HS-5 (cell line): ENCODE measurements at regions not wholly inside any gene's neighbourhood (a gene's known extent, or its start where the extent isn't known, plus 50 kb on each side); places are given as distances from the start of the nearest gene placed in this dataset.
"Not testable (repeated sequence)": the region's sequence is repeated elsewhere in the genome, so short reads cannot be mapped to it uniquely, and the experiment has no call there.

Source experiments
- DNase-seq: peaks from one replicate; pipeline ENCODE4 v3.0.0-alpha.2; 2012; ENCODE audit warnings: low read depth

- DNase-seq, result no peak
These were observed 95.6 kb downstream of the NPIPB11 start for GRCh38 chr16:29310852-29311314.

DNA sequence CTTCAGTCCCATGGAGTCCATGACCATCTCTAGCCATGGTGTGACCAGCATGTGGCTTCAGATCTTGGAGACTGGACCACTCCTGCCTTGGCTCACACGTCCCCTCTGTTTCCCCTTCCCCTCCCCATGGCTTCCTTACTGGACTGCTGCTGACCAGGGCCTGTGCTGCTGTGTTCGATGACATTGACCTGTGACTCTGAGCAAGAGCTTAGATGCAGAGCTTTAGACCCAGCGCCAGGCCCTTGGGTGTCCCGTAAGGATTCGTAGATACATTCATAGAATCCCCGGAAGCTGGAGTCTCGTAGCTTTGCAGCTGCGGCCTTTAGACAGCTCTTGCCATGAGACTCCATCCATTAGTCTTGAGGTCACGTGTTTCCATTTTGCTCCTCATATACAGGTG is 96.3 kb downstream of the NPIPB11 start:
- DNase-seq, result not testable (repeated sequence)

- not testable (repeated sequence) for DNase-seq
These were observed 96.9 kb downstream of the NPIPB11 start for GRCh38 chr16:29309601-29310000.

DNA sequence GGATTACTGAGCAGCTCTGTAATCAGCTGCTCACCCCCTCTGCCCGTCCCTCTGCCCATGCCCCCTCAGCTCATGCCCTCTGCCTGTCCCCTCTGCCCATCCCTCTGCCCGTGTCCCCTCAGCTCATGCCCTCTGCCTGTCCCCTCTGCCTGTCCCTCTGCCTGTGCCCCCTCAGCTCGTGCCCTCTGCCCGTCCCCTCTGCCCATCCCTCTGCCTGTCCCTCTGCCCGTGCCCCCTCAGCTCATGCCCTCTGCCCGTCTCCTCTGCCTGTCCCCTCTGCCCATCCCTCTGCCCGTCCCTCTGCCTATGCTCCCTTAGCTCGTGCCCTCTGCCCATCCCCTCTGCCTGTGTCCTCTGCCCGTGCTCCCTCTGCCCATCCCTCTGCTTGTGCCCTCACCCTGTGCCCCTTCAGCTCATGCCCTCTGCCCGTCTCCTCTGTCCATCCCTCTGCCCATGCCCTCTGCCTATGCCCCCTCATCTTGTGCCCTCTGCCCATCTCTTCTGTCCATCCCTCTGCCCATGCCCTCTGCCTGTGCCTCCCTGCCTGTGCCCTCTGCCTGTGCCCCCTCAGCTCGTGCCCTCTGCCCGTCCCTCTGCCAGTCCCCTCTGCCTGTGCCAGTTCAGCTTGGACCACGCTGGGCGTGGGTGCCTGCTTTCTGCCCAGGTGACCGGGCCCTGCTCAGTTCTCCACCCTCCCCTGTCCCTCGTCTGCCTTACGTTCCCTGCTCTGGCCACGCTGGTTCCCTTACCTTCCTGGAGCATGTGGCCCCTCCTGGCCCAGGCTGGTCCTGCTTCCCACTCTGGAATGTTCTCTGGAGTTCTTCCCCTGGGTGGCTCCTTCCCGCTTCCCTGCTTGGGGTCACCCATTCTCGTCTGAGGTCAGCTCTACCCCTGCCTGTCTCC is 97.6 kb downstream of the NPIPB11 start:
- no peak for DNase-seq

- no peak for DNase-seq
These were observed 98.7 kb downstream of the NPIPB11 start for GRCh38 chr16:29307598-29308507.

DNA sequence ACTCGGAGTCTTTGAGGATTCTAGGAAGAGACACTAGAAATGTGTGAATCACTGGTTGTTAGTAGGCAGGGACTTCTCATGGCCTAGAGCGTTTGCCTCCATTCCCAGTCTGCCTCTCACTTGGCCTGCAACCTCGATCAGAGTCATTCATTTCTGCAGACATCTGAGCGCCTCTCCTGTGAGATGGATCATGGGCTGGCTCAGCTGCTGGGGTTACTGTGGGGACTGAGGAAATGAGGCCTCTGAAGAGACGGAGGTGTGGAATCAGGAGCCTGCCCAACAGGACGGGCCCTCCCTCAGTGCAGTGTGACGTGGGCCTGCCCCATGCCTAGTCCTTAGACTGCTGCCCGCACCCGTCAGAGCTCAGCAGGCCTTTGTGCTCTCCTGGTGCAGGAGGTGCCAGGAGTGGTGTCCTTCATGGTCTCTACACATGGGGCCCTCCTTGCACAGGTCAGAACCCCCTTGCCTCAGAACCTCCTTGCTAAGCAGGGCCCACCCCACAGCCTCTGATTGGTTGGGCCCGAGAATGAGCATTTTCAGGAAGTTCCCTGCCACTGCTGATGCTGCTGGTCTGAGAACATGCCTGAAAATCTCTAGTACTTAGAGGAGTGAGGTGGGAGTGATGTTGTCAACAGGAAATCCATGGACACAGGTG is 99.4 kb downstream of the NPIPB11 start:
- no peak for DNase-seq

DNA sequence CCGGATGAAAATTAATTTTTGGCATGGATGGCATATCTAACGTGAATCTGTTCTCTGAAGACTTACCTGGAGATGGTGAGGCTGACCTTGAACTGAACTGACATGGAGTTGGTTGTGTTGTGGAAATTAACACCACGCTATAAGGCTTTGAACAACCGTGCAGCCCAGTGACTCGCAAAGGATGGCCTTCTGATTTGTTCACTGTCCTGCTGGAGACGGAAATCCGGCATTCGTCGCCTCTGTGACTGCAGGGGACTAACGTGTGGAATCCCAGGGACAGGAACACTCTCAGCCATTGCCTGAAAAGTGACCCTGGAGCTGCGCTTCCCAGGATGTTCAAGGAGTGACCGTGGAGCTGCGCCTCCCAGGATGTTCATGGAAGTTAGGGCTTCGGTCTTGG is 100.3 kb downstream of the NPIPB11 start:
- no peak for DNase-seq

DNA sequence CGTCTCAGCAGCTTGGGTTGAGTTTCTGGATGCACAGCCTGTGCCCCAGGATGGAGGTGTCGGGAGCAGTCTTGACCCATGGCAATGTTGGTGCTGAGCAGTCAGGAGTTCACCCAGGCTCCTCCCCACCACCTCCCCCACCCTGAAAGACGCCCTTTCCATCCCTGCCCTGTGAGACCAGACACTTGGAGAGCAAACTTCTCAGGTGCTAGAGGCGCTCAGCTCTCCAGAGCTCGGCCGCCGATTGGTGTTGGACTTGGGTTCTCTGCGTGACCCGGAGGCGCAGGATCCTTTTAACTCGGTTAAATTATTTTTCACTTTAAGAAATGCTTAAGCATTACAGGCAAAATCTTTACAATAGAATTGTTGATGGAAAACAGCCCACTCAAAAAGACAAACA is 101.5 kb downstream of the NPIPB11 start:
- DNase-seq, result not testable (repeated sequence)

DNA sequence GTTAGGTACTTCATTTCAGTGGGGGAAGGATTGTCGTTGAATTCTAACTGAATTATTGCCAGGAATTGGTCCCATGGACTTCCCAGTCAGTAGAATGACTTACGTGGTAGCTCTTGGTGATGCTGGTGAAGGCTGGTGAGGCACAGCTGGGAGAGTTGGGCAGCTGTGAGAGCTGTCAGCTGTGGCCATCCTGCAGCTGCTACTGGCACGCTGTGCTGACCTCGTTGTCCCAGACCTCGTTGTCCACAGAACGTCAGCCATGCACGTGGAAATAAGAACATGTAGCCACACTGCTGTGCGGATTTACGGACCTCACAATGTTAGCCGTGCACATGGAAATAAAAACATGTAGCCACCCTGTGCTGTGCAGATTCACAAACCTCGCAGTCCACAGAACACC is 102.3 kb downstream of the NPIPB11 start:
- DNase-seq, result no peak

DNA sequence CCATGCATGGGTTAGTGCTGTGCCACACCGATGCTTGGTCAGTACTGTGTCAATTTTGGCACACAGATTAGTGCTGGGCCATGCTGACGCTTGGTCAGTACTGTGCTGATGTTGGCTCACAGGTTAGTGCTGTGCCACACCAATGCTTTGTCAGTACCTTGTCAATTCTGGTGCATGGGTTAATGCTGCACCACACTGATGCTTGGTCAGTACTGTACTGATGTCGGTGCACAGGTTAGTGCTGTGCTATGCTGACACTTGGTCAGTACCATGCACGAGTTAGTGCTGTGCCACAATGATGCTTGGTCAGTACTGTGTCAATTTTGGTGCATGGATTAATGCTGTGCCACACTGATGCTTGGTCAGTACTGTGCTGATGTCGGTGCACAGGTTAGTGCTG is 103.0 kb downstream of the NPIPB11 start:
- DNase-seq, result no peak

DNA sequence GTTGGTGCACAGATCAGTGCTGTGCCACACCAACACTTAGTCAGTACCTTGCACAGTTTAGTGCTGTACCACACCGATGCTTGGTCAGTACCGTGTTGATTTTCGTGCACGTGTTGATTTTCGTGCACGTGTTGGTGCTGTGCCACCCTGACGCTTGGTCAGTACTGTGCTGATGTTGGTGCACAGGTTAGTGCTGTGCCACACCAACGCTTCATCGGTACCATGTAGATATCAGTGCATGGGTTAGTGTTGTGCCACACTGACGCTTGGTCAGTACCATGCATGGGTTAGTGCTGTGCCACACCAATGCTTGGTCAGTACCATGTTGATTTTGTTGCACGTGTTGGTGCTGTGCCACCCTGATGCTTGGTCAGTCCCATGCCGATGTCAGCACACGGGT is 103.5 kb downstream of the NPIPB11 start:
- no peak for DNase-seq

DNA sequence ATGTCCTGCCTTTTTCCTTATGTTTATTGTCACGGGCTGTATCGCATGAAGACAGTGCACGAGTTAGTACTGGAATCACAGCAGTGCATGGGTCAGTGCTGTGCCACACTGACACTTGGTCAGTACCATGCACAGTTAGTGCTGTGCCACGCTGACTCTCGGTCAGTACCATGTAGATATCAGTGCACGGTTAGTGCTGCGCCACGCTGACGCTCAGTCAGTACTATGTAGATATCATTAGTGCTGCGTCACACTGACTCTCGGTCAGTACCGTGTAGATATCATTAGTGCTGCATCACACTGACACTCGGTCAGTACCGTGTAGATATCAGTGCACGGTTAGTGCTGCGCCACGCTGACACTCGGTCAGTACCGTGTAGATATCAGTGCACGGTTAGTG is 104.1 kb downstream of the NPIPB11 start:
- DNase-seq, result not testable (repeated sequence)

GRCh38 chr16:29301662-29302285 is 104.7 kb downstream of the NPIPB11 start:
- not testable (repeated sequence) for DNase-seq

GRCh38 chr16:29300541-29301535 is 105.7 kb downstream of the NPIPB11 start:
- DNase-seq, result not testable (repeated sequence)

DNA sequence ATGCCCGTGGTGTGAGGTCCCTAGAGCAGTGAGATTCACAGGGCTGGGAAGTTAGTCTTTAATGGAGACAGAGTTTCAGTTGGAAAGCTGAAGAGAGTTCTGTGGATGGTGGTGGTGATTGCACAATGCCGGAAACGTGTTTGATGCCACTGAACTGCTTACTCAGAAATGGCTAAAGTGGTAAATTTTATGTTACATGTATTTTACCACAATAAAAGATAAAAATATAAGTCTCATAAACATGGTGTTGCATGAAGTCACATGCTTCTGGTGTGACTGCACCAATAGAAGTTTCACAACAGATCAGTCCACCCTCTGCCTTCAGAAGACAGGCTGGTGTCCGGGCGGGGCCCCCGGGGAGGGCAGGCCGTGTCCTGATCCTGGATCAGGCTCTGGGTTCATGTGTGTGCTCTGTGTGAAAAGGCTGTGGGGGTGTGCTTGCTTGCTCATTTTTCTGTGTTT is 106.5 kb downstream of the NPIPB11 start:
- DNase-seq, result not testable (repeated sequence)

DNA sequence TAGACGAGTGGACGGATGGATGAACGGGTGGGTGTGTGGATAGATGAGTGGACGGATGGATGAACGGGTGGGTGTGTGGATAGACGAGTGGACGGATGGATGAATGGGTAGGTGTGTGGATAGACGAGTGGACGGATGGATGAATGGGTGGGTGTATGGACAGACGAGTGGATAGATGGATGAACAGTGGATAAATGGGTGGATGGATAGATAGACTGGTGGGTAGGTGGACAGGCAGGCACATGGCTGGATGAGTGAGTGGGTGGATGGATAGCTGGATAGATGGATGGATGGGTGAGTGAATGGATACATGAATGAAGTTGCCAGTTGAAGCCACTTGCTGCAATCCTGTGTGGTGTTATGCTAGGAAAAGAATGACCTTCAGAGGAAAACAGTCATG is 107.5 kb downstream of the NPIPB11 start:
- not testable (repeated sequence) for DNase-seq

DNA sequence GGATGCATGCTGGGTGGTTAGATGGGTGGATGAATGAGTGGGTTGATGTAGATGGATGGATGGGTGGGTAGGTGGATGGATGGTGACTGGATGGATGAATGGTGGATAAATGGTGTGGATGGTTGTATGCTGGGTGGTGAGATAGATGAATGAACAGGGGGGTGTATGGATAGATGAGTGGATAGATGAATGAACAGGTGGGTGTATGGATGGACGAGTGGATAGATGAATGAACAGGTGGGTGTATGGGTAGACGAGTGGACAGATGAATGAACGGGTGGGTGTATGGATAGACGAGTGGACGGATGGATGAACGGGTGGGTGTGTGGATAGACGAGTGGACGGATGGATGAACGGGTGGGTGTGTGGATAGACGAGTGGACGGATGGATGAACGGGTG is 108.2 kb downstream of the NPIPB11 start:
- DNase-seq, result not testable (repeated sequence)

- DNase-seq, result not testable (repeated sequence)
These were observed 108.7 kb downstream of the NPIPB11 start for GRCh38 chr16:29297809-29298177.

DNA sequence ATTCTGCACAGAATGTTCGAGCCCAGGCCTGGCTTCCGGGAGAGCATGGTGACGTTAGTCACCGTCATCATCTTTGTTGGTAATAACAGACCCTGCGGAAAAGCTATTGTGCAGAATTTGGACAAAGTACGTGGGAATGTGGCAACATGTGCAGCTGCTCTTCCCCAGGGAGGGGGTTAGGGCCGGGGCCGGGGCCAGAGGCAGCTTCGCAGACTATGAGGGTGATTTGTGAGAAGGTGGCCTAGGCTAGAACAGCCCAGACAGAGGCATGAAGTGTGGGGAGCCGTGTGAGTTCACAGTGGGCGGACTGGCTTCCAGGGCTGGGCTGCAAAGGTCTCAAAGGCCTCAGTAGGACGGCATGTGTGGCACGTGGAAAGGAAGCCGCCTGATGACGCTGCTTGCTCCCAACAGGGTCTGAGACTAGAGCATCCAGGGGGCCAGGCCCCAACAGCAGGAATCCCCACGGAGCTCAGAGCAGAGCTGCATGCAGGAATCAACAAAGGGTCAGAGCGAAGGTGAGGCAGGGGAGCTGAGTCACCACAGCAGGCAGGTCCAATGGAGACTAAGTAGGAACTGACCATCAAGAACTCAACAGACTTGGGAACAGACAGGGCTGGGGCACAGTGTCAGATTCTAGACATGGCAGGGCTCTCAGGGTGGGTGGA is 109.2 kb downstream of the NPIPB11 start:
- not testable (repeated sequence) for DNase-seq

DNA sequence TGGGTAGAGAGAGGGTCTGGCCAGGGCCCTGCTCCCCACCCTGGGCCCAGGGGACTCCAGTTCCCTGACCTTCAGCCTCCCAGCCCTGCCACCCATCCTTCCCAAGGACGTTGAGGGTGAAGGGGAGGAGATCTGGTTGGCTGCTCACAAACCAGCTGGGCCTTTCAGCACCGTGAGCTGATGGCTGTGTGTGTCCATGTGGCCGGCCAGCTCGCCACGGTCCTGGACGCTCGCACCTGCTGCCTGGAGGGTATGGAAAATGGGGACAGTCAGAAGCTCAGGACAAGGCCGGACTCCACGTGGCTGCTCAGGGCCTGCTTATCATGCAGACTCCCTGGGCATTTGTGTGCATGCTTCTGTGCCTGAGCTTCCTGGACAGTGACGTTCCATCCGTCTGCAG is 110.3 kb downstream of the NPIPB11 start:
- not testable (repeated sequence) for DNase-seq
